Esophagus (tissue), 2 donors: ENCODE measurements at regions not wholly inside any gene's neighbourhood (a gene's known extent, or its start where the extent isn't known, plus 50 kb on each side); places are given as distances from the start of the nearest gene placed in this dataset.

Experiments
- H3K27ac ChIP-seq, 2 donors: one replicate each; pipeline ENCODE4 v1.5.1; 2013; ENCODE audit warnings: low read depth in 2 of 2, mild to moderate bottlenecking in 2 of 2, inconsistent platforms in 1 of 2, low read length in 1 of 2, moderate library complexity in 1 of 2
- H3K27me3 ChIP-seq, 2 donors: one replicate each; pipeline ENCODE4 v1.6.1; 2013; ENCODE audit warnings: low read length in 2 of 2, control low read depth in 1 of 2, mild to moderate bottlenecking in 1 of 2; ENCODE audit not compliant: insufficient read depth in 2 of 2, control insufficient read depth in 1 of 2
- H3K36me3 ChIP-seq, 2 donors: one replicate each; pipeline ENCODE4 v1.6.1; 2013; ENCODE audit warnings: low read length in 1 of 2; ENCODE audit not compliant: control insufficient read depth in 2 of 2, insufficient read depth in 2 of 2
- H3K4me1 ChIP-seq, 2 donors: one replicate each; pipeline ENCODE4 v1.6.1; 2013; ENCODE audit warnings: low read length in 1 of 2; ENCODE audit not compliant: control insufficient read depth in 2 of 2, insufficient read depth in 2 of 2
- H3K4me3 ChIP-seq, 2 donors: one replicate each; pipeline ENCODE4 v1.5.1; 2013; ENCODE audit warnings: low read length in 2 of 2, mild to moderate bottlenecking in 2 of 2, low read depth in 1 of 2, moderate library complexity in 1 of 2
- H3K9me3 ChIP-seq, 2 donors: one replicate each; pipeline ENCODE4 v1.6.1; 2013; ENCODE audit warnings: mild to moderate bottlenecking in 2 of 2, low read depth in 1 of 2, low read length in 1 of 2, moderate library complexity in 1 of 2; ENCODE audit not compliant: control insufficient read depth in 2 of 2, insufficient read depth in 1 of 2
- WGBS, 2 donors: extraction: QIAGEN DNeasy Blood & Tissue Kit; methylation state at CpG; one replicate each; pipeline ENCODE4 v1.1.7; 2013; 5-methylcytosine and 5-hydroxymethylcytosine counted together
- donor health status: healthy with polysubstance abuse.
- donor health status: Bipolar disorder and iron deficiency.

DNA sequence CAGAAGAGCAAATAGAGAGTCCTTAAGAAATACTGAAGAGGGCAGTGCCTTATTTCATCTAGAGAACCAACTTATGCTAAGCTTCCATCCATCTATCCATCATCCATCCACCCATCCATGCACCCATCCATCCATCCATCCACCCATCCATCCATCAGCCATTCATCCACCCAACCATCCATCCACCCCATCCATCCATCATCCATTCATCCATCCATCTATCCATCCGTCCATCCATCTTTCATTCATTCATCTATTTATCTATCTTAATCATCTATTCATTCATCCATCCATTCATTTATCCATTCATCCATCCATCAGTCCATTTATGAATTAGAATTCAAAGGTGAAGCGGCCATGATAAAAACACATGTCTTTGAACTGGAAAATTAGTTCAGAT lies 171.5 kb upstream of the FMN2 start:
- 84 to 87% methylated on average over 2 of the region's 2 CpGs for WGBS, 2 donors
- H3K36me3 ChIP-seq, result no peaks in the 10 kb centered on the region
- H3K9me3 ChIP-seq, result peaks cover 0 to 4% of the 10 kb centered on the region in 2 donors
- H3K4me1 ChIP-seq, result no peaks in the 10 kb centered on the region
- H3K4me3 ChIP-seq, result no peak overlapping the region
- H3K27me3 ChIP-seq, result no peaks in the 10 kb centered on the region
- no peak overlapping the region for H3K27ac ChIP-seq

- no peak overlapping the region for H3K27ac ChIP-seq
- H3K4me3 ChIP-seq, result no peak overlapping the region
- no peaks in the 10 kb centered on the region for H3K36me3 ChIP-seq
- H3K4me1 ChIP-seq, result no peaks in the 10 kb centered on the region
- H3K27me3 ChIP-seq, result no peaks in the 10 kb centered on the region
- 67% methylated on average over 4 of the region's 4 CpGs for WGBS, 2 donors
- peaks cover 0 to 4% of the 10 kb centered on the region in 2 donors for H3K9me3 ChIP-seq
Measured at GRCh38 chr1:239922778-239923522, 168.7 kb upstream of the FMN2 start.

DNA sequence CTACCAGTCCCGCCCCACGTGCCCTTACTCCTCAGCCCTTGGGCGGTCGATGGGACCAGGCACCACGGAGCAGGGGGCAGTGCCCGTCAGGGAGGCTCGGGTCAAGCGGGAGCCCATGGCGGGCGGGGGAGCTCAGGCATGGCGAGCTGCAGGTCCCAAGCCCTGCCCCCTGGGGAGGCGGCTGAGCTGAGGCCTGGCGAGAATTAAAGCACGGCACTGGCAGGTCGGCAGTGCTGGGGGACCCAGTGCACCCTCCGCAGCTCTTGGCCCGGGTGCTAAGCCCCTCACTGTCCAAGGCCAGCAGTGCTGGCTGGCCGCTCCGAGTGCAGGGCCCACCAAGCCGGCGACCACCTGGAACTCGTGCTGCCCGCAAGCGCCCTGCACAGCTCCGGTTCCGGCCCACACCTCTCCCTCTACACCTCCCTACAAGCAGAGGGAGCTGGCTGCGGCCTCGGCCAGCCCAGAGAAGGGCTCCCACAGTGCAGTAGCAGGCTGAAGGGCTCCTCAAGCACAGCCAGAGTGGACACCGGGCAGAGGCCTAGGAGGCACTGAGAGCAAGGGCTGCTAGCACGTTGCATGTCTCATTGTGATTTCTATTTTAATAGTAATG lies 166.8 kb upstream of the FMN2 start:
- H3K9me3 ChIP-seq, result peaks cover 0 to 4% of the 10 kb centered on the region in 2 donors
- no peak overlapping the region for H3K27ac ChIP-seq
- no peaks in the 10 kb centered on the region for H3K4me1 ChIP-seq
- H3K27me3 ChIP-seq, result no peaks in the 10 kb centered on the region
- H3K4me3 ChIP-seq, result no peak overlapping the region
- no peaks in the 10 kb centered on the region for H3K36me3 ChIP-seq
- 93 to 94% methylated on average over 29 to 30 of the region's 30 CpGs for WGBS, 2 donors

DNA sequence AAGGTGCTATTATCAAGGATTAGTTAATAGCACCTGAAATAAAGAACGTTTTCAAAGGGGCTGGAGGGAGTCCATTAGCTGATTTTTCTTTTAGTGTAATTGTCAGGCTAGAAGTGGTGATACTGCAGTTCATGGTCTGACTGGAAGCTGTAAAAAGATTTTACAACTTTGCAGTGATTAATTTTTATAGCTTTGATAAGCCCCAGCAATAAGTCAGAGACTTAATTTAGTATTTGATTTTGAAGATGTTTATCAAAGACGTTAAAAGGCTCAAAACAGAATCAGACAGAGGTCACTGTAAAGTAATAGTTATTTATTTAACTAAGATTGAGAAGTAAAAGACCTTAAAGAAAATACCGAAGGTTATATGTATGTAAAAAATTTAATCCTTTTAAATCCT lies 165.5 kb upstream of the FMN2 start:
- Histone ChIP-seq H3K4me1 (no peaks in the 10 kb centered on the region), H3K9me3 (peaks cover 0 to 4% of the 10 kb centered on the region in 2 donors), H3K36me3 (no peaks in the 10 kb centered on the region), H3K27ac (no peak overlapping the region), H3K27me3 (no peaks in the 10 kb centered on the region), H3K4me3 (no peak overlapping the region)
- WGBS, 2 donors, result 61 to 62% methylated on average over 3 of the region's 3 CpGs

- Histone ChIP-seq H3K9me3 (peaks cover 0 to 4% of the 10 kb centered on the region in 2 donors), H3K4me1 (no peaks in the 10 kb centered on the region), H3K27ac (no peak overlapping the region), H3K36me3 (no peaks in the 10 kb centered on the region), H3K27me3 (no peaks in the 10 kb centered on the region), H3K4me3 (no peak overlapping the region)
- WGBS, 2 donors, result 86% methylated on average over 6 of the region's 6 CpGs
Measured at GRCh38 chr1:239929317-239929716, 162.4 kb upstream of the FMN2 start.

DNA sequence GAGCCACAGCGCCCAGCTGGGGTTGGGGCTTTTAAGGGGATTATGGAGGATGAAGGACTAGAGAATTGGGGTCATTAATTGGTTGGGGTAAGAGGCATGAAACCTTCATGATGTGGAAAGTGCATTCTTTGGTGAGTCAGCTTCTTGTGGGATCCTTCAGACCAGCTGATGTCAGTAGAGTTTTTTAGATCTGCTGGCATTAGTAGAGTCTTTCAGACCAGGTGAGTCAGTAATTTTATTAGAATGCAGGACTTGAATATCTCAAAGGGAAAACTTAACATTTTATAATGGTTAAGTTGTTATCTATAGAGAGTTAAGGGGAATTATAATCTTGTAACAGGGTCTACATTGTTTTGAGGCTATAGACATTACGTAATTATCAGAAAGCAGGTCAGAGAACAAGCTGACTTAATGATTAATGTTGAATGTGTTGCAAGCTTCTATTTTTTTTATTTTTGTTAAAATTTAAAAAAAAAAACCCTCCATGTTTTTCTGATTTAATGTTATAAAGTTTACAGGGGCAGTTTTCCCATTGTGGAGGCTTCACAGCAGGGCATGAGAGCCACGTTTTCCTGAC lies 160.9 kb upstream of the FMN2 start:
- 73 to 74% methylated on average over 3 of the region's 3 CpGs for WGBS, 2 donors
- no peak overlapping the region for H3K27ac ChIP-seq
- H3K9me3 ChIP-seq, result no peaks in the 10 kb centered on the region
- H3K27me3 ChIP-seq, result no peaks in the 10 kb centered on the region
- H3K36me3 ChIP-seq, result no peaks in the 10 kb centered on the region
- H3K4me3 ChIP-seq, result no peak overlapping the region
- H3K4me1 ChIP-seq, result no peaks in the 10 kb centered on the region

- H3K36me3 ChIP-seq, result no peaks in the 10 kb centered on the region
- H3K9me3 ChIP-seq, result no peaks in the 10 kb centered on the region
- H3K27me3 ChIP-seq, result no peaks in the 10 kb centered on the region
- H3K4me1 ChIP-seq, result no peaks in the 10 kb centered on the region
- 76 to 83% methylated on average over 6 of the region's 6 CpGs for WGBS, 2 donors
- H3K27ac ChIP-seq, result no peak overlapping the region
- no peak overlapping the region for H3K4me3 ChIP-seq
Measured at GRCh38 chr1:239931341-239931740, 160.3 kb upstream of the FMN2 start.

GRCh38 chr1:239939602-239940001 lies 152.1 kb upstream of the FMN2 start:
- 50 to 61% methylated on average over 2 of the region's 2 CpGs for WGBS, 2 donors
- H3K27ac ChIP-seq, result no peak overlapping the region
- no peak overlapping the region for H3K4me3 ChIP-seq
- no peaks in the 10 kb centered on the region for H3K4me1 ChIP-seq
- no peaks in the 10 kb centered on the region for H3K36me3 ChIP-seq
- H3K9me3 ChIP-seq, result peaks cover 2 to 3% of the 10 kb centered on the region in 2 donors
- no peaks in the 10 kb centered on the region for H3K27me3 ChIP-seq

- Histone ChIP-seq H3K27me3 (no peaks in the 10 kb centered on the region), H3K4me1 (no peaks in the 10 kb centered on the region), H3K4me3 (no peak overlapping the region), H3K9me3 (peaks cover 2 to 3% of the 10 kb centered on the region in 2 donors), H3K36me3 (no peaks in the 10 kb centered on the region), H3K27ac (no peak overlapping the region)
- WGBS, 2 donors, result 82 to 88% methylated on average over 4 of the region's 4 CpGs
Measured at GRCh38 chr1:239943761-239944160, 147.9 kb upstream of the FMN2 start.
